PC-9 (cell line): ENCODE measurements at regions not wholly inside any gene's neighbourhood (a gene's known extent, or its start where the extent isn't known, plus 50 kb on each side); places are given as distances from the start of the nearest gene placed in this dataset.

Experiments
- BruUV-seq: library from RNA; stranded (reverse); fragments of 400-500 nt; replicated peaks from 2 replicates; lab custom pipeline; 2021; lab: Mats Ljungman, UMichigan
- CTCF ChIA-PET: fragments of 300-600 bp; sonication (Branson Sonifier 250); formaldehyde crosslinking; loops from one replicate; lab custom pipeline; 2022; ENCODE audit warnings: antibody characterized with exemption; lab: Charles Lee
- POLR2A ChIA-PET: fragments of 300-600 bp; sonication (Branson Sonifier 250); formaldehyde crosslinking; loops from one replicate; lab custom pipeline; 2022; ENCODE audit warnings: antibody characterized with exemption; ENCODE audit not compliant: unreplicated experiment; lab: Charles Lee
- DNase-seq, 2 experiments: peaks; one replicate each; pipeline versions ENCODE4 v3.0.0 to v3.0.0-alpha.2; 2015 to 2022; ENCODE audit warnings: mixed read lengths in 1 of 2
- H2AFZ ChIP-seq: fragments of 200-600 bp; sonication (generic); 2 replicates; pipeline ENCODE4 v1.8.1; 2017; ENCODE audit warnings: antibody characterized with exemption
- H3F3A ChIP-seq: fragments of 200-600 bp; sonication (generic); 2 replicates; pipeline ENCODE4 v1.8.1; 2017; ENCODE audit warnings: antibody characterized with exemption, mild to moderate bottlenecking, low read depth; ENCODE audit not compliant: insufficient read depth
- H3K27ac ChIP-seq: fragments of 200-600 bp; sonication (generic); 2 replicates; pipeline ENCODE4 v1.6.1; 2016; ENCODE audit warnings: mixed run types
- H3K27me3 ChIP-seq: fragments of 200-600 bp; sonication (generic); 2 replicates; pipeline ENCODE4 v1.6.1; 2016; ENCODE audit warnings: low read depth, mixed run types; ENCODE audit not compliant: insufficient read depth
- H3K36me3 ChIP-seq: fragments of 200-600 bp; sonication (generic); 2 replicates; pipeline ENCODE4 v1.6.1; 2016; ENCODE audit warnings: low read depth, mixed run types
- H3K4me1 ChIP-seq: fragments of 200-600 bp; sonication (generic); replicated peaks from 2 replicates; pipeline ENCODE4 v1.6.1; 2016; ENCODE audit warnings: mixed run types; ENCODE audit not compliant: insufficient read depth
- H3K4me2 ChIP-seq: fragments of 200-600 bp; sonication (generic); 2 replicates; pipeline ENCODE4 v1.6.1; 2017; ENCODE audit warnings: mixed run types
- H3K4me3 ChIP-seq: fragments of 200-600 bp; sonication (generic); 2 replicates; pipeline ENCODE4 v1.6.1; 2016; ENCODE audit warnings: mixed run types
- H3K79me2 ChIP-seq: fragments of 200-600 bp; sonication (generic); 2 replicates; pipeline ENCODE4 v1.6.1; 2017; ENCODE audit warnings: low read depth, mixed run types
- H3K9me2 ChIP-seq: fragments of 200-600 bp; sonication (generic); 2 replicates; pipeline ENCODE4 v1.8.1; 2017; ENCODE audit warnings: mild to moderate bottlenecking; ENCODE audit not compliant: insufficient read depth
- H3K9me3 ChIP-seq: fragments of 200-600 bp; sonication (generic); 2 replicates; pipeline ENCODE4 v1.8.1; 2016; ENCODE audit warnings: low read depth; ENCODE audit not compliant: insufficient read depth
- H4K20me1 ChIP-seq: fragments of 200-600 bp; sonication (generic); 2 replicates; pipeline ENCODE4 v1.8.1; 2017; ENCODE audit not compliant: insufficient read depth
- CTCF ChIP-seq: fragments of 200-600 bp; sonication (generic); conservative IDR thresholded peaks from 2 replicates; pipeline ENCODE4 v1.6.1; 2017; ENCODE audit warnings: mixed run types, antibody characterized with exemption, mild to moderate bottlenecking, moderate library complexity
- EZH2 ChIP-seq: fragments of 200-600 bp; sonication (generic); IDR thresholded peaks from 2 replicates; pipeline ENCODE4 v1.8.0; 2017; ENCODE audit warnings: antibody characterized with exemption, low read depth
- intact Hi-C: fragments of 100-400 bp; cut with micrococcal nuclease; formaldehyde crosslinking; loops from one replicate; pipeline ENCODE4 v1.10.0; 2022; ENCODE audit not compliant: unreplicated experiment

- Histone ChIP-seq H3K79me2 (no peaks in the 10 kb centered on the region), H3K4me1 (no peaks in the 10 kb centered on the region), H3K27me3 (no peaks in the 10 kb centered on the region), H3F3A (no peaks in the 10 kb centered on the region), H3K27ac (no peak overlapping the region), H3K36me3 (no peaks in the 10 kb centered on the region), H3K9me3 (no peaks in the 10 kb centered on the region), H2AFZ (no peak overlapping the region), H3K9me2 (no peaks in the 10 kb centered on the region), H3K4me3 (no peak overlapping the region), H3K4me2 (no peak overlapping the region), H4K20me1 (no peaks in the 10 kb centered on the region)
- no peak for TF ChIP-seq EZH2
- TF ChIP-seq CTCF: no peak
- intact Hi-C loops: no loop called here
- no TSS peak for BruUV-seq
- no peak for DNase-seq
- CTCF ChIA-PET: no interaction called here
- POLR2A ChIA-PET: no interaction called here
These were observed 323.8 kb downstream of the GLRX3 start for GRCh38 chr10:130459851-130460490.

GRCh38 chr10:130461631-130462030, 325.4 kb downstream of the GLRX3 start:
- no peak for TF ChIP-seq EZH2
- TF ChIP-seq CTCF: no peak
- Histone ChIP-seq H3K4me1 (no peaks in the 10 kb centered on the region), H3F3A (no peaks in the 10 kb centered on the region), H3K27me3 (no peaks in the 10 kb centered on the region), H2AFZ (no peak overlapping the region), H3K4me2 (no peak overlapping the region), H3K4me3 (no peak overlapping the region), H3K79me2 (no peaks in the 10 kb centered on the region), H3K9me3 (no peaks in the 10 kb centered on the region), H3K9me2 (no peaks in the 10 kb centered on the region), H4K20me1 (no peaks in the 10 kb centered on the region), H3K36me3 (no peaks in the 10 kb centered on the region), H3K27ac (no peak overlapping the region)
- BruUV-seq: no TSS peak
- intact Hi-C loops: no loop called here
- no peak for DNase-seq
- POLR2A ChIA-PET: no interaction called here
- CTCF ChIA-PET: interaction anchor here (0.5 kb wide), 1 partner anchor 53 kb away, joined by 6 read pairs; no protein-coding TSS in a partner anchor

GRCh38 chr10:130463104-130463875, 327.1 kb downstream of the GLRX3 start:
- H3K27ac ChIP-seq: no peak overlapping the region
- H4K20me1 ChIP-seq: no peaks in the 10 kb centered on the region
- ChIA-PET CTCF (no interaction called here), POLR2A (no interaction called here)
- no peaks in the 10 kb centered on the region for H3K4me1 ChIP-seq
- intact Hi-C loops: no loop called here
- no TSS peak for BruUV-seq
- no peak for DNase-seq
- no peaks in the 10 kb centered on the region for H3K9me3 ChIP-seq
- TF ChIP-seq EZH2 (no peak), CTCF (no peak)
- no peak overlapping the region for H3K4me2 ChIP-seq
- H3K27me3 ChIP-seq: no peaks in the 10 kb centered on the region
- H3K36me3 ChIP-seq: no peaks in the 10 kb centered on the region
- no peaks in the 10 kb centered on the region for H3K79me2 ChIP-seq
- H2AFZ ChIP-seq: no peak overlapping the region
- H3K4me3 ChIP-seq: no peak overlapping the region
- H3K9me2 ChIP-seq: no peaks in the 10 kb centered on the region
- H3F3A ChIP-seq: no peaks in the 10 kb centered on the region
